Upper lobe of left lung (tissue), 6 donors: ENCODE measurements at regions not wholly inside any gene's neighbourhood (a gene's known extent, or its start where the extent isn't known, plus 50 kb on each side); places are given as distances from the start of the nearest gene placed in this dataset.

Experiments used
- ATAC-seq, 2 donors: fragments of 200-7000 bp; cut with Tn5 transposase; one replicate each; pipeline ENCODE4 v1.9.1; 2022; ENCODE audit warnings: mild to moderate bottlenecking in 2 of 2, moderate library complexity in 2 of 2; ENCODE audit not compliant: low FRiP score in 2 of 2
- DNase-seq, 2 donors: peaks; one replicate each; pipeline ENCODE4 v3.0.0-alpha.2; 2019 to 2020
- H3K27ac ChIP-seq, 4 donors: fragments of 200-600 bp; sonication (generic); one replicate each; pipeline ENCODE4 v1.5.1; 2016 to 2019
- H3K27me3 ChIP-seq, 4 donors: fragments of 200-600 bp; sonication (generic); one replicate each; pipeline ENCODE4 v1.5.1; 2017 to 2019
- H3K36me3 ChIP-seq, 4 donors: fragments of 200-600 bp; sonication (generic); one replicate each; pipeline ENCODE4 v1.5.1; 2016 to 2019
- H3K4me1 ChIP-seq, 4 donors: fragments of 200-600 bp; sonication (generic); one replicate each; pipeline ENCODE4 v1.5.1; 2018 to 2019
- H3K4me3 ChIP-seq, 4 donors: fragments of 200-600 bp; sonication (generic); one replicate each; pipeline ENCODE4 v1.5.1; 2017 to 2019; ENCODE audit warnings: mild to moderate bottlenecking in 2 of 4, moderate library complexity in 1 of 4
- H3K9me3 ChIP-seq, 4 donors: fragments of 200-600 bp; sonication (generic); one replicate each; pipeline ENCODE4 v1.5.1; 2018 to 2019
- CTCF ChIP-seq, 6 experiments: fragments of 450-650 bp in 4 of 6; fragments of 200-600 bp in 2 of 6; sonication (generic) in 2 of 6; IDR thresholded peaks; one replicate each; pipeline ENCODE4 v1.5.1; 2016 to 2019; ENCODE audit warnings: antibody characterized with exemption in 6 of 6
- EP300 ChIP-seq, 4 donors: sonication (generic); formaldehyde crosslinking; IDR thresholded peaks; one replicate each; pipeline ENCODE4 v1.5.1; 2017; ENCODE audit warnings: antibody characterized with exemption in 4 of 4, control low read depth in 2 of 4
- POLR2A ChIP-seq, 4 donors: fragments of 450-650 bp; IDR thresholded peaks; one replicate each; pipeline ENCODE4 v1.5.1; 2016 to 2017; ENCODE audit warnings: antibody characterized with exemption in 4 of 4, mild to moderate bottlenecking in 2 of 4
- POLR2AphosphoS5 ChIP-seq, 2 donors: sonication (generic); formaldehyde crosslinking; IDR thresholded peaks; one replicate each; pipeline ENCODE4 v1.5.1; 2017; ENCODE audit warnings: antibody characterized with exemption in 2 of 2
- WGBS, 2 donors: methylation state at CpG; one replicate each; pipeline ENCODE4 v1.1.5; 2017 to 2018; 5-methylcytosine and 5-hydroxymethylcytosine counted together
- donor health status: DM: no; HTN: no; CAD: no; lungs with moderate emphysema.
- donor health status: DM: no; HTN: yes; CAD: no; lungs with severe emphysema.

DNA sequence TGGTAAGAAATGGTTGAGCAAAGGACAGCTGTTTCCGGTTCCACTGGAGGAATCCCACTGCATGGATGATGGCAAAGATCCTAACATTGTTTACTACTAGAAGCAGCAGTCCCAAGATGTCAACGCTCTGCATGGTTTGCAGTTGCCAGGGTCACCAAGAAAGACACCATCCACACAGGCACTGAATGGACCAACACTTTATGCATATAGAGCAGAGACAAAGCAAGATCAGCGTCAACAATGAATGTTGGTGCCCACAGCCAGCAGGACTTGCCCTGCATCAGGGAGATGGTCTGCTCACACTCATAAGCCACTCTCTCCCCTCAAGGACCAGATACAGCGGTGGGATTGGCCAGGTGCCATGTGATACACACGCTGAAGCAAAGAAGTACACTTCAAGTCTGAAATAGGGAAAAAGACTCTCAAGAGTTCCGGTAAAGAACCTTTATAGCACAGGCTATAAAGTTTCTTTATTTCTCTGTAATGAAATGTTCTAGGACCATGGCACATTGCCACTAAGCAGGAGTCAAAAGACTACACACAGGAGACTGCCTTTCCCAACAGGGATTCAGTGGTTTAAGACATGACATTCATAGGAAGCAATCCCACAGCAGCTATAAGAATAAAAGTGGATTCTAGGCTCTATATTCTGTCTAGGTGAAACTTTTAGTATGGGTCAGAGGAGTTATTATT, 133.2 kb upstream of the EPHA4 start:
- DNase-seq (no peak), ATAC-seq (no peak)
- H3K27ac ChIP-seq, result no peak overlapping the region
- TF ChIP-seq POLR2AphosphoS5 (IDR thresholded peaks at IDR 0.05) (no peak), POLR2A (IDR thresholded peaks at IDR 0.05) (no peak), EP300 (IDR thresholded peaks at IDR 0.05) (no peak), CTCF (IDR thresholded peaks at IDR 0.05) (no peak)
- peaks cover 0 to 4% (median 0%) of the 10 kb centered on the region in 4 donors for H3K4me1 ChIP-seq
- H3K9me3 ChIP-seq, result no peaks in the 10 kb centered on the region
- 69 to 73% methylated on average over 6 of the region's 6 CpGs for WGBS, 2 donors
- H3K4me3 ChIP-seq, result no peak overlapping the region
- H3K36me3 ChIP-seq, result no peaks in the 10 kb centered on the region
- H3K27me3 ChIP-seq, result no peaks in the 10 kb centered on the region

DNA sequence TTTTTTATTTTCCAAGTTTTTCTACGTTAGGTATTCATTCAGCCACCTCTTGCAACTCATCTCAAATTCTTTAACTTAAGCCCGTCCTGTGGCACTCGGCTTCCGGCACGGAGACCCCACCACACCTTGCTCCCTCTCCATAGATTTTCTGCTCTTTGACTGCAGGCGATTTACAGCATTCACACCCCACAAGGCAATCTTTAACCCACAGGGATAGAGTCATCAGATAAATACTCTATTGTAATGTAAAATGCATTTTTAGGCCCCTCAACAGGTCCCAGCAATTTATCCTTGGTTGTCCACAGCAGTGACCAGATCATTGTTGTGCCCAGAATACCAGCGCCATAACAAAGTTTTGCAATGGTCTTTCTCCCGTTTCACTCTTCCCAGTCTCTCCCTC, 132.3 kb upstream of the EPHA4 start:
- Histone ChIP-seq H3K27ac (no peak overlapping the region), H3K27me3 (no peaks in the 10 kb centered on the region), H3K9me3 (no peaks in the 10 kb centered on the region), H3K4me1 (peaks cover 0 to 4% (median 0%) of the 10 kb centered on the region in 4 donors), H3K4me3 (no peak overlapping the region), H3K36me3 (no peaks in the 10 kb centered on the region)
- TF ChIP-seq EP300 (IDR thresholded peaks at IDR 0.05), result no peak
- TF ChIP-seq CTCF (IDR thresholded peaks at IDR 0.05), result no peak
- TF ChIP-seq POLR2A (IDR thresholded peaks at IDR 0.05), result no peak
- TF ChIP-seq POLR2AphosphoS5 (IDR thresholded peaks at IDR 0.05), result no peak
- 86 to 89% methylated on average over 8 of the region's 8 CpGs for WGBS, 2 donors
- ATAC-seq (no peak), DNase-seq (peak in 1 of 2 donors; percentile 4)

GRCh38 chr2:221693365-221693764, 121.3 kb upstream of the EPHA4 start:
- ATAC-seq (no peak), DNase-seq (no peak)
- H3K4me3 ChIP-seq, result no peak overlapping the region
- H3K27ac ChIP-seq, result no peak overlapping the region
- H3K27me3 ChIP-seq, result no peaks in the 10 kb centered on the region
- TF ChIP-seq POLR2A (IDR thresholded peaks at IDR 0.05) (no peak), POLR2AphosphoS5 (IDR thresholded peaks at IDR 0.05) (no peak), CTCF (IDR thresholded peaks at IDR 0.05) (no peak), EP300 (IDR thresholded peaks at IDR 0.05) (no peak)
- H3K36me3 ChIP-seq, result no peaks in the 10 kb centered on the region
- H3K4me1 ChIP-seq, result no peaks in the 10 kb centered on the region
- no peaks in the 10 kb centered on the region for H3K9me3 ChIP-seq
- WGBS, 2 donors, result 89 to 93% methylated on average over 2 of the region's 2 CpGs

GRCh38 chr2:221691571-221691970, 119.5 kb upstream of the EPHA4 start:
- ATAC-seq, result no peak

More at GRCh38 chr2:221691571-221691970, 119.5 kb upstream of the EPHA4 start:
- no peaks in the 10 kb centered on the region for H3K27me3 ChIP-seq
- no peak overlapping the region for H3K4me3 ChIP-seq
- WGBS, 2 donors, result 59 to 64% methylated on average over 1 of the region's 1 CpG
- no peak for DNase-seq
- TF ChIP-seq EP300 (IDR thresholded peaks at IDR 0.05) (no peak), POLR2A (IDR thresholded peaks at IDR 0.05) (no peak), CTCF (IDR thresholded peaks at IDR 0.05) (no peak), POLR2AphosphoS5 (IDR thresholded peaks at IDR 0.05) (no peak)
- no peak overlapping the region for H3K27ac ChIP-seq
- no peaks in the 10 kb centered on the region for H3K4me1 ChIP-seq
- no peaks in the 10 kb centered on the region for H3K36me3 ChIP-seq
- H3K9me3 ChIP-seq, result no peaks in the 10 kb centered on the region
